ENCODE measurements at regions not wholly inside any gene's neighbourhood (a gene's known extent, or its start where the extent isn't known, plus 50 kb on each side); places are given as distances from the start of the nearest gene placed in this dataset.

- no peak overlapping the region for H3K18ac ChIP-seq (ENCODE audit: insufficient read length, low read depth, low read length)
- no peak for TF ChIP-seq CTCF (conservative IDR thresholded peaks at IDR 0.05)
- 0 out of 2 replicates have a peak, but pooled peaks cover under 1% of the 10 kb centered on the region for H3K27me3 Mint-ChIP-seq (ENCODE audit: low read depth)
- H3K4me3 Mint-ChIP-seq, result no peak overlapping the region
- H3K9ac ChIP-seq (ENCODE audit: extremely low read depth, insufficient read length, low read length), result no peak overlapping the region
- H3K4me2 ChIP-seq (ENCODE audit: insufficient read depth, insufficient read length, low read length), result no peak overlapping the region
- H3K27ac Mint-ChIP-seq, result no peak overlapping the region
- H2BK120ac ChIP-seq (ENCODE audit: low read depth, low read length, poor library complexity, severe bottlenecking), result no peak overlapping the region
- H2BK15ac ChIP-seq (ENCODE audit: low read depth, low read length), result no peak overlapping the region
- H2AFZ ChIP-seq (ENCODE audit: low read length), result no peak overlapping the region
- no CpG with 5 or more reads among the region's 1 CpG for WGBS (ENCODE audit: extremely low coverage, insufficient read length, low lambda C conversion rate)
- no peak overlapping the region for H4K8ac ChIP-seq (replicated peaks; ENCODE audit: insufficient read length, low read depth, low read length)
- no peaks in the 10 kb centered on the region for H3K36me3 Mint-ChIP-seq (ENCODE audit: insufficient read depth in 1 of 3, low read depth in 3 of 3)
- H2AK5ac ChIP-seq (ENCODE audit: insufficient read length, low read length), result no peak overlapping the region
- no peak overlapping the region for H3T11ph ChIP-seq (ENCODE audit: low read length)
- H4K20me1 ChIP-seq (ENCODE audit: control insufficient read depth, insufficient read depth, insufficient read length), result no peaks in the 10 kb centered on the region
- H3K79me1 ChIP-seq (ENCODE audit: insufficient read depth, low read depth, low read length, poor library complexity, severe bottlenecking), result no peaks in the 10 kb centered on the region
- H3K9me3 ChIP-seq (ENCODE audit: control insufficient read depth, low read depth, low read length), result no peaks in the 10 kb centered on the region
- no peak overlapping the region for H2BK12ac ChIP-seq (ENCODE audit: insufficient read length, low read depth, low read length)
- H3K27ac ChIP-seq (ENCODE audit: insufficient read length, low read depth, low read length), result no peak overlapping the region
- H3K23ac ChIP-seq (ENCODE audit: insufficient read length, low read depth, low read length), result no peak overlapping the region
- peaks cover 20 to 21% of the 10 kb centered on the region in 2 experiments for H3K4me1 Mint-ChIP-seq
- H3K4ac ChIP-seq (ENCODE audit: low read depth, low read length), result no peak overlapping the region
- H4K91ac ChIP-seq (ENCODE audit: insufficient read length, low read depth, low read length), result no peak overlapping the region
- H4K5ac ChIP-seq (ENCODE audit: insufficient read length, low read depth, low read length), result no peak overlapping the region
- H3K14ac ChIP-seq (ENCODE audit: insufficient read depth, low read length), result no peak overlapping the region
- no peaks in the 10 kb centered on the region for H3K4me1 ChIP-seq (ENCODE audit: insufficient read depth, low read length)
- H3K23me2 ChIP-seq (ENCODE audit: insufficient read length, low read depth, low read length, poor library complexity, severe bottlenecking), result no peaks in the 10 kb centered on the region
- DNase-seq, result no peak
- H3K9me3 Mint-ChIP-seq, result no peaks in the 10 kb centered on the region
- H2BK20ac ChIP-seq (ENCODE audit: low read depth, low read length, poor library complexity, severe bottlenecking), result no peak overlapping the region
- H3K79me2 ChIP-seq (ENCODE audit: insufficient read depth, low read length), result no peaks in the 10 kb centered on the region
- H2BK5ac ChIP-seq (ENCODE audit: insufficient read length, low read length), result no peak overlapping the region
- H3K56ac ChIP-seq (ENCODE audit: insufficient read length, low read depth, low read length), result no peak overlapping the region
- H3K27me3 ChIP-seq (ENCODE audit: insufficient read depth, low read length), result no peaks in the 10 kb centered on the region
Observed at GRCh38 chr3:31240466-31240865, 292.3 kb upstream of the STT3B start.
